ENCODE measurements at regions not wholly inside any gene's neighbourhood (a gene's known extent, or its start where the extent isn't known, plus 50 kb on each side); places are given as distances from the start of the nearest gene placed in this dataset.

DNA sequence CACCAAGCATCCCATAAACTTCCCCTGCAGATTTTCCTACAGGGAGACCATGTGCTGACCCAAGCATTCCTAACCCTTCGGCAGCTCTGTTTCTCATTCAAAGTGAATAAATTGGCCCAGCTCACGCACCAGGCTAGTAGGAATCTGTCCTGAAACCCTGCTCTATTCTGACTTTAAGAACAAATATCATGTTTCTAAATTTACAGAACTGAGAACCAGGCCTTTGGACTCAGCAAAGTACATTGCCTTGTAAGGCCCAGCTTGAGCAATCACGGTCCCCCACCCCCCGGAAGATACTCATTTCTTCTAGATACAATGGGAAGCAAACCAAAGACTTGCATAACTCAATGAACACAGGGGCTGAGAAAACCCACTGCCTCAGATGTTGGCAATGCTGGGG is 160.1 kb upstream of the NFIA start:
- 17% methylated on average over 4 of the region's 4 CpGs for WGBS (ENCODE audit: insufficient coverage)
- H3K27ac Mint-ChIP-seq: peak overlapping the region; percentile 81 to 96 (median 93)

DNA sequence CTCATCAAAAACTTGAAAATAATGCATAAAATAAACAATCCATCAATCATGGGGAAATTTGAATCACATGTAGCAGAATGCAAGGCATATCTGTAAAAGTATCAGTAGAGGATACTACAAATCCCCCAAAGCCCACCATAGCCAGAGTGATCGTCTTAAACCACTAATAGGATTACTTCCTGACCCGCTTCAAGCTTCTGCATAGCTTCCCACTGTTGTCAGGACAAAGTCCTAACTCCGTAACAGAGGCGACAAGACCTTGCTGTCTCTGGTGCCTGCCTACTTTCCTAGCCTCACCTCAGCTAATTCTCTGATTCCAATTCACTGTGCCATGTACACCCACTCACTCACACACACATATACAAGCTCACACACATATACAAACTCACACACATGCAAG is 161.2 kb upstream of the NFIA start:
- Histone ChIP-seq H3K27me3 (ENCODE audit: control insufficient read depth in 2 of 2, insufficient read depth in 2 of 2, low read length in 2 of 2) (no peaks in the 10 kb centered on the region), H3K9me3 (replicated peaks in 1 of 2; ENCODE audit: control insufficient read depth in 1 of 2, insufficient read depth in 1 of 2, low read length in 2 of 2) (no peaks in the 10 kb centered on the region), H3K4me1 (ENCODE audit: control insufficient read depth in 1 of 2, insufficient read depth in 2 of 2, low read length in 2 of 2) (peaks cover 52 to 53% of the 10 kb centered on the region in 2 donors), H3K27ac (ENCODE audit: low read depth in 1 of 2, low read length in 2 of 2) (peak overlapping the region; percentile 12 to 77), H3K9ac (ENCODE audit: insufficient read depth, low read length, poor library complexity, severe bottlenecking) (no peak overlapping the region), H4K20me1 (ENCODE audit: insufficient read depth, low read length) (no peaks in the 10 kb centered on the region), H3K79me2 (ENCODE audit: insufficient read depth, low read length) (no peaks in the 10 kb centered on the region), H3K4me2 (replicated peaks; ENCODE audit: extremely low read depth, low read length, poor library complexity, severe bottlenecking) (no peak overlapping the region), H2AFZ (ENCODE audit: insufficient read depth, low read depth, low read length, poor library complexity, severe bottlenecking) (no peak overlapping the region), H3K36me3 (replicated peaks in 1 of 2; ENCODE audit: control insufficient read depth in 1 of 2, insufficient read depth in 2 of 2, low read length in 2 of 2) (no peaks in the 10 kb centered on the region), H3K4me3 (replicated peaks in 1 of 3; ENCODE audit: low read depth in 2 of 3, low read length in 3 of 3) (no peak overlapping the region)
- DNase-seq: no peak
- H3K36me3 Mint-ChIP-seq: no peaks in the 10 kb centered on the region
- H3K4me3 Mint-ChIP-seq: no peak overlapping the region
- no peak for TF ChIP-seq CTCF (IDR thresholded peaks at IDR 0.05)
- 96% methylated on average over 3 of the region's 4 CpGs for WGBS (ENCODE audit: insufficient coverage)
- H3K4me1 Mint-ChIP-seq: peaks cover 60% of the 10 kb centered on the region
- H3K27ac Mint-ChIP-seq: peak overlapping the region in 6 of 7 donors; percentile 81 to 96 (median 94)
- H3K9me3 Mint-ChIP-seq: no peaks in the 10 kb centered on the region
- H3K27me3 Mint-ChIP-seq (ENCODE audit: low read depth in 3 of 3): no peaks in the 10 kb centered on the region
- intact Hi-C loops (cut with micrococcal nuclease): no loop called here

More for the DNA sequence above, 160.1 kb upstream of the NFIA start:
- intact Hi-C loops (cut with micrococcal nuclease): no loop called here
- Histone ChIP-seq H3K9me3 (replicated peaks in 1 of 2; ENCODE audit: control insufficient read depth in 1 of 2, insufficient read depth in 1 of 2, low read length in 2 of 2) (no peaks in the 10 kb centered on the region), H3K27me3 (ENCODE audit: control insufficient read depth in 2 of 2, insufficient read depth in 2 of 2, low read length in 2 of 2) (no peaks in the 10 kb centered on the region), H3K4me2 (replicated peaks; ENCODE audit: extremely low read depth, low read length, poor library complexity, severe bottlenecking) (peak overlapping the region; percentile 32), H3K4me1 (ENCODE audit: control insufficient read depth in 1 of 2, insufficient read depth in 2 of 2, low read length in 2 of 2) (peaks cover 52 to 53% of the 10 kb centered on the region in 2 donors), H3K9ac (ENCODE audit: insufficient read depth, low read length, poor library complexity, severe bottlenecking) (no peak overlapping the region), H2AFZ (ENCODE audit: insufficient read depth, low read depth, low read length, poor library complexity, severe bottlenecking) (peak overlapping the region; percentile 56), H3K4me3 (replicated peaks in 1 of 3; ENCODE audit: low read depth in 2 of 3, low read length in 3 of 3) (peak overlapping the region in 1 of 3 experiments; percentile 15), H3K27ac (ENCODE audit: low read depth in 1 of 2, low read length in 2 of 2) (peak overlapping the region; percentile 63 to 77), H4K20me1 (ENCODE audit: insufficient read depth, low read length) (no peaks in the 10 kb centered on the region), H3K79me2 (ENCODE audit: insufficient read depth, low read length) (no peaks in the 10 kb centered on the region), H3K36me3 (replicated peaks in 1 of 2; ENCODE audit: control insufficient read depth in 1 of 2, insufficient read depth in 2 of 2, low read length in 2 of 2) (no peaks in the 10 kb centered on the region)
- Mint-ChIP-seq H3K9me3 (no peaks in the 10 kb centered on the region), H3K4me3 (peak overlapping the region in 1 of 2 donors; percentile 51), H3K27me3 (ENCODE audit: low read depth in 3 of 3) (no peaks in the 10 kb centered on the region), H3K4me1 (peaks cover 60% of the 10 kb centered on the region), H3K36me3 (no peaks in the 10 kb centered on the region)
- no peak for TF ChIP-seq CTCF (IDR thresholded peaks at IDR 0.05)
- DNase-seq: peak; percentile 55 to 65 (median 61)
